GM19455 (cell line): ENCODE measurements at regions not wholly inside any gene's neighbourhood (a gene's known extent, or its start where the extent isn't known, plus 50 kb on each side); places are given as distances from the start of the nearest gene placed in this dataset.
"Not testable (repeated sequence)": the region's sequence is repeated elsewhere in the genome, so short reads cannot be mapped to it uniquely, and the experiment has no call there.

Experiments used
- ATAC-seq: cut with Tn5 transposase; IDR thresholded peaks from one replicate; pipeline ENCODE4 v1.9.1; 2021; ENCODE audit not compliant: unreplicated experiment

- ATAC-seq, result no peak
Measured at GRCh38 chr2:16034151-16034974, 94.0 kb downstream of the MYCN start.

DNA sequence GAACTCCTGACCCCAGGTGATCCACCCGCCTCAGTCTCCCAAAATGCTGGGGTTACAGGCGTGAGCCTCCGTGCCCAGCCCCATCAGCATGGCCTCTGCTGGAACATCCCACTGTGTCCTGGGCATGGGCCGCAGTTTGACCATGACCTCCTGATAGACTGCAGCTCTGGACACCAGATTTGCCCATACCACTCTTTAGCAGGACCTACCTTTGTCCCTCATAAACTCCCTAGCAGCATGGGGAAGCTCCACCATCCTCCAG is 92.6 kb downstream of the MYCN start:
- ATAC-seq, result no peak

DNA sequence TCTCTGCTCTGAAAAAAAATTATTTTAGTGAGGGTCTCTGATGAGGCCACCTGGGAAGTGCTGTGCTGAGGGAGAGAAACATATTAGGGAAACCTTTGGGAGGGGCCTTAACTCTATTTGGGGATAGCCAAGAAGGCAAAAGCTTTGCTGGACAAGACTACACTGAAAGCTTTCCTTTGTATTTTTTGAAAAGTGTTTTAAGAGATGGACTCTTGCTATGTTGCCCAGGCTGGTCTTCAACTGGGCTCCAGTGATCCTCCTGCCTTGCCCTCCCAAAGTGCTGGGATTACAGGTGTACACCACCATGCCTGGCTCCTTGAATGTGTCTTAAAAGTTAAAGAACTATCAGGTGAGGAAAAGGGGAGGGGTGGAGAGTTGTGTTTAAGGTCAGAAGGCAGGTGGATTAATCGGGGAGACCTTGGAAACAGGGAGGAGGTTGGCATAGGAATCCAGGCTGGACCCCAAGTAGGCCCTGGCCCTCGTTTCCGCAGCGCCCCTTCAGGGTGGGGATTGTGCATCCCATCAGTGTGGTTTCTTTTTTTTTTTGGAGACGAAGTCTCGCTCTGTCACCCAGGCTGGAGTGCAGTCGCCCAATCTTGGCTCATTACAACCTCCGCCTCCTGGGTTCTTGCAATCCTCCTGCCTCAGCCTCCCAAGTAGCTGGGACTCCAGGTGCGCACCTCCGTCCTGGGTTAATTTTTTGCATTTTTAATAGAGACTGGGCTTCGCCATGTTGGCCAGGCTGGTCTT is 92.1 kb downstream of the MYCN start:
- ATAC-seq, result no peak

GRCh38 chr2:16031848-16032159 is 91.5 kb downstream of the MYCN start:
- no peak for ATAC-seq

DNA sequence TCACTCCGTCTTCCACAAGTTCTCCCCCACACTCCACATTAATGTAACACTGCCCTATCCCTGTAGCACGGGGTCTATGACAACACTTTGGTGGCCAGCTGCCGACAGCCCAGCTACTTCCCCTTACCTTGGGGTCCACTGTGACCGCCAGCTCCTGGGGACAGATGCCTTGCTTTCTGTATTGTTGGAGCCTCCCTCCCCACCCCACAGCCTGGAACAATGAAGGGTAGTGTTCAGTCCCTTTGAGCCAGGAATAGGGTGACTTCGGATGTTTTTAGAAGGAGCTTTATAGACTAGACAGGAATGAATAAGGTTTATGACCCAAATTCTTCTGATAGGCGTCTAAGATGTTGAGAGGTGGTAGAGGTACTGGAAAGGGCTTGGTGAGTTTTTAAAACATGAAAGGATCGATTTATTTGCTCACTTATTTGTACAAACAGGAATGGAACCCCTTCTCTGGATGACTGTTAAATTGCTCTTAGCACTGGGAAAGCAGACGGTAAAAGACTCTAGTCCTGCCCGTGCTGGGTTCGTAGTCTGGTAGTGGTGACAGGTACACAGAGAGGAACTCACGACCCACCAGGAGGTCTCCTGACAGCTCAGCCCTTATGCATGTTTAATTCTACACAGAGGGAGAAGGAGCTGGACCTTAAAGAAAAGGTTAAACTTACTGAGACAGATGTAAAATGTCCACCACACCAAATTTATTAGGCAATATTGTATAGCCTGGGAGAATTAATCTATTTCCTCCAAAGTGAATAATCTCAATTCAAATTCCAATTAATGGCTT is 90.9 kb downstream of the MYCN start:
- ATAC-seq, result no peak

DNA sequence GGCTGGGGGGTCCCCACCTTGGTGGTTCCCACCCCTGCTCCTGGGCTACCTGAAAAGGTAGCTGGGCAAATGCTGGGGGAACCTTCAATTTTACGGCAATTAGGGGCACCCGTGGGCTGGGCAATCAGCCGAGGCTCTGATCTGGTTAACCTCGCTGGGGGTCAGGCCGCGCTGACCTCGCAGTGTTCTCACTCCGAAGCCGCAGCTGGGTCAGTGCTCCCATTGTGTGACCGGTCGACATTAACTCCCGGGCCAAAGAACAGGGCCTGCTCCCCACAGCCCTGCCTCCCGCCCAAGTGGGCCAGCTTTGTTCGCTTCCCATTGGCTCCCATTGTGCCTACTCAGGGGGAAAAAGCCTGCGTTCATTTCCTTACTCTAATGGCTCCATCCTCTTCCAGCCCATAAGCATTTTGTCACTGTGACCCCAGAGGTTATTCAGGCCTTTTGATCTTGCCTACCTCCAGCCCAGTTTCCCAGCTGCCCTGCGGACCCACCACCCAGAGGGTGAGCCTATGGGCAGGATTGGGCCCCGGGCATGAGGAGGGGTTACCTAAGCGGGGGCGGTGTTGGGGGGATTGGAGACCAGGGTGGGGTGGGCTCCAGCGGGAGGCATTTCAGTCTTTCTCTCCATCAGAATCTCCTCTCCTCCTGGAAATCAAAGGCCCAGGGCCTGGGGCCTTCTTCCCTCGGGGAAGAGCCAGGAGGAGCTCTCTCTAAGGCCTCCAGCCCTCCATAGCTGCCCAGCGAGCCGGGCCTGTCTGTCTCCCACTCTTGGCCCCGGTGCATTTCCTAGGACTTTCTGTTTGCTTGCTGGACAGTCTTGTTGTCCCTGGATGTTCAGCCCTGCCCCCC is 90.1 kb downstream of the MYCN start:
- ATAC-seq, result no peak

DNA sequence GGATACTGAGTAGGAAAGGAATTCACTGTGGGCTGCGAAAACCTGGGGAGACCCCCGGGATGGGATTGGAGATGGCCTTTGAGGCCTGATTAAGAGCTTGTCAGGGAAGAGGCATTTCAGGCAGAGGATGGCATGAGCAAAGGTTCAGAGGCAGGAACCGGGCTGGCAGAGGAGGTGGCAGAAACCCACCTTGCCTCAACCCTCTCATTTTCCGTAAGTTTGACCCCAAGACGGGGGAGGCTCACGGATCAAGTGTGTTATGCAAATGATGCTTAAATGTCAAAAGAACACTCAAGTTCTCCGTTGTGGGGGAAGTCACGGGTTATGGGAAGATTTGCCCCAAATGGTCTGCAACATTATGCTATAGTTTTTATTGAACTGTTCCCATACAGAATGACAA is 88.3 kb downstream of the MYCN start:
- ATAC-seq, result no peak

- no peak for ATAC-seq
Measured at GRCh38 chr2:16026816-16027501, 86.6 kb downstream of the MYCN start.

GRCh38 chr2:16025876-16026640 is 85.7 kb downstream of the MYCN start:
- no peak for ATAC-seq

DNA sequence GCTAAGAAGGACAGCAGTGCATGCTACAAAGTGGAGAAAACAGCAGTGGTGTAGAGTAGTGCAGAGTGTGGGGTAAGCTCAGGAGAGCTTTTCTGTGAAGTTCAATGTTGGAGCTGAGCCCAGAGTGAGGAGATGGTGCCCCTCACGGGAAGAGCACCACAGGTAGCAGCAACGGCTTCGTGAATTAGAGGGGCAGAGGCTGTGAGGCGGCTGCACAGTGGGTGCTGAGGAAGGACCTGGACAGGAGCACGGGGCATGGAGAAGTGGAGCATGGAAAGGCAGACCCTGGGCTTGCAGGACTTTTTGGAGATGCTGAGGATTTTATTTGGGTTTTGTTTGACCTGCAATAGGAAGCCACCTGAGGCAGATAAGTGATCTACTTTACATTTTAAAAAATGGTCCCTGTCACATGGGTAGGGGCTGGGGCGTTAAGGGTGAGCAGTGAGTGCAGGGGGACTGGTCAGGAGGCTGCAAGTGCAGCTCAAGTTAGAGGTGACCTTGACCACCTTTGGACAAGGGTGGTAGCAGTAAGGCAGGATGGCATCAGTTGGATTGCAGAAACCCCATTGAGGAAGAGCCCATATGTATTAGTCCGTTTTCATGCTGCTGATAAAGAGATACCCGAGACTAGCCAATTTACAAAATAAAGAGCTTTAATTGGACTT is 85.0 kb downstream of the MYCN start:
- ATAC-seq, result no peak

DNA sequence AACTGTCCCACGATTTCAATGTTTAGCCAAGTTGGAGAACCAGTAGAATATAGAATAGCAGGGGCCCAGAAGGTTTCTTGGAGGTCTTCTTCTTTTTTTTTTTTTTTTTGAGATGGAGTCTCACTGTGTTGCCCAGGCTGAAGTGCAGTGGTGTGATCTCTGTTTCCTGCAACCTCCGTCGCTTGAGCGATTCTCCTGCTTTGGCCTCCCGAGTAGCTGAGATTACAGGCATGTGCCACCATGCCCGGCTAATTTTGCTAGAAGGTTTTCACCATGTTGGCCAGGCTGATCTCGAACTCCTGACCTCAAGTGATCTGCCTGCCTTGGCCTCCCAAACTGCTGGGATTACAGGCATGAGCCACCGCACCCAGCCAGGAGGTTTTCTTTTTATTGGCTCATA is 84.3 kb downstream of the MYCN start:
- ATAC-seq, result not testable (repeated sequence)

GRCh38 chr2:16023506-16024360 is 83.4 kb downstream of the MYCN start:
- ATAC-seq, result no peak

DNA sequence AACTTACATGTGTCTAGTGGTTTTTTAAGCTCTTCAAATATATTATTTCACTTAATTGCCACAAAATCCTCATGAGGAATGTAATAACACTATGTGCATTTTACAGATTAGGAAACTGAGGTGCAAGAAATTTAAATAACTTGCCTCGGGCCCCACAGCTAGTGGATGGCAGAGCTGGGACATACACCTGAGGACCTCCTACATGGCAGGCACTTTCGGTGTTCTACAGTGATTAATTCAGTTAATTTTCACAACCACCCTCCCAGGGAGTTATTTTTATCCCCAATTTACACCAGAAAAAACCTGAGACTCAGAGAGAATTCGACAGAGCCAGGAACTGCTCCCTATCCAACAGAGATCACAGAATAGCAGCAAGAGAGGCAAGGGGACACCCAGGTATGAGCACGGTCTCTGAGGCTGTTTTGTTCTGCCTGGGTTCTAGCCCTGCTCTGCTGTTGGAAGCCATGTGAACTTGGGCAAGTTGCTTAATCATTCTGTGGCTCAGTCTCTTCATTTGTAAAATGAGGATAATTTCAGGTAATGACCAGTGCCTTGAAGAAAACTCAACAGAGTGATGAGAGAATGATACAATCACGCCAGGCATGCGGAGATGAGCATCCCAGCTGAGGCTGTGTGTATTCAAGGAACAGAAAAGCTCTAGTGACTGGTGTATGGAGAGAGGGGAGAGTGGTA is 82.3 kb downstream of the MYCN start:
- no peak for ATAC-seq

DNA sequence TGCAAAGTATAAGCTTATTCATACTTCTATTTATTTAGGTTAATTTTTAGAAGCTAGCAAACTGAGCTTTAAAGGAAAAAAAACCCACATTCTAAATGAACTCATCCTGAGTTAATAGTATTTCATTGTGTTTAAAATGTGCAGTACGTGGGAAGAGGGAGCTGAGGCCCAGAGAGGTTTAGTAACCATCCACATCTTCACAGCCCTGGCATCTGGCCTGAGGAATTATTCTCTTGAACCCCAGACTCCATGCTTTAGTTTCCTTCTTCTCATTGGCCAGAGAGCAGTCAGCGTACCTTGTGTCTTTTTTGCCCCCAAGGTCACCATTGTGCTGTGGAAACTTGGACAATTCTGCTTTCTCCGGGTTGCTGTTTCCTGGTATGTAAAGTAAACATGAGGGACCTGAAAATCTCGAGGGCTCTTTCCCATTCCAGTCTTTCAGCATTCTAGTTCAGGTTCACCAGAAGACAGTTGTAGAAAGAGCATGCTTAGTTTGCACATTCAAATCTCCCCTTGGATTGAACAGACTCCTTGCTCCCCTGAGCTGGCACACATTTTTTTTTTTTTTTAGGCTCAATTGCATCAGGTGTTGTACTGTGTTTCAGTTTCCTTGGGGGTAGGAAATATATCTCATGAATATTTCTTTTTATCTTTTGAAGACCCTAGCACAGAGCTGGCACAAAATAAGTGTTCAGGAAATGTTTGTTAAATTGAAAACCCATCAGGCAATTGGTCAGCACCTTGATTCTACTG is 81.4 kb downstream of the MYCN start:
- no peak for ATAC-seq

DNA sequence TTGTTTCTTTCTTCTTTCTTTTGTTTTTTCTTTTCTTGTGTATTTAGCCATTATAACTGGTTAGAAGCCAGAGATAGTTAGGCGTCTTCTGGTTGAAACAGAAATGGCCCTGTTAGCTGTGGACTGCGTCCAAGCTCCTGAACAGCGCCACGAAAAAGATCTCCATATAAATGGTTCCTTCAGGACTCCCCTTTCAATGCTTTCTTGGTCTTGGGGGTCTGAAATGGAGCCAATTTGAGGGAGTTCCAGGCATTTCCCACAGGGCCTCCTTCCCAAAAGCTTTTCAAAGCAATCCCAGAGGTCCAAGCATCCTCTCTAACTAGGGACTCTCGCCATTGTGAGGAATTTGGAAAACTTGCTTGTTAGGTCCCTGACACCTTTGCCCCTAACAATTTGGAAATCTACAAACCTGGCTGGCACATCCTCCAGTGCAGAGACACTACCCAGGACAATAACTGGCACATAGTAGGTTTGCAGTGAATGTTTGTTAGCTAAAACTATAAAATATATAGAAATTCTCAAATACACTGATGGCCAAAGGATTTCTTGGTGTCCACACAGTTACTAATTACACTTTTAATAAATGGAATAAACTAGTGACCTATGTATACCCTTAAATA is 80.1 kb downstream of the MYCN start:
- ATAC-seq, result no peak

DNA sequence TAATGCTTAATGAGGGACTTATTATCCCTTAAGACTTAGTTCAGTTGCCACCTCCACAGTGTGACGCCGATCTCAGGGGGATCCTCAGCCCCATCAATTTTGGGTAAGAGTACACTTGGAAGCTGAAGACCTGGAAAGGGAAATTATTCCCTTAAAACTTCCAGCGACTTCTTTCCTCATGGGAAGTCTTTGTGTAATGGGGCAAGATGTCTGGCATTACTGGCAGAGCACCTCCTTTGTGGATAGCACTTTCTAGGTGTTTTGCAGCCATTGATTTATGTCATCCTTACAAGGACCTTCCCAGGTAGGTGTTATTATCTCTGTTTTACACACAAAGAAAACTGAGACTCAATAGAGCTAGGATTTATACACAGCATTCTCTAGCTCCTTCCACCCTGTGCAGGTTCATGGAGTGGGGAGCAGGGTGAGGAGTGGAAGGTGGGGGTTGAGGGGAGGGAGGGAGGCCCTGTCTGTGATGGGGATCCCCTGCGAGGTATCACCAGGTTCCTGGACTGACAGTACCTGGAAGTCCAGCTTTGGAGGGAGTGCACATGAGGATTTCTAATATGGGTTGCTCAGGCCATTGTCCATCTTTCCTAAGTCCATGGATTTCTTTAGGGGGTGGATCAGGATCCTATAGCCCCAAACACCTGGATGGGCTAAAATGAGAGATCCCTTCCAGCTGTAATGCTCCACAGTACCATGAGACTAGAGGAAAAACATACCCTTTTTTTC is 79.4 kb downstream of the MYCN start:
- no peak for ATAC-seq
